ENCODE measurements at regions not wholly inside any gene's neighbourhood (a gene's known extent, or its start where the extent isn't known, plus 50 kb on each side); places are given as distances from the start of the nearest gene placed in this dataset.
"Not testable (repeated sequence)": the region's sequence is repeated elsewhere in the genome, so short reads cannot be mapped to it uniquely, and the experiment has no call there.

DNA sequence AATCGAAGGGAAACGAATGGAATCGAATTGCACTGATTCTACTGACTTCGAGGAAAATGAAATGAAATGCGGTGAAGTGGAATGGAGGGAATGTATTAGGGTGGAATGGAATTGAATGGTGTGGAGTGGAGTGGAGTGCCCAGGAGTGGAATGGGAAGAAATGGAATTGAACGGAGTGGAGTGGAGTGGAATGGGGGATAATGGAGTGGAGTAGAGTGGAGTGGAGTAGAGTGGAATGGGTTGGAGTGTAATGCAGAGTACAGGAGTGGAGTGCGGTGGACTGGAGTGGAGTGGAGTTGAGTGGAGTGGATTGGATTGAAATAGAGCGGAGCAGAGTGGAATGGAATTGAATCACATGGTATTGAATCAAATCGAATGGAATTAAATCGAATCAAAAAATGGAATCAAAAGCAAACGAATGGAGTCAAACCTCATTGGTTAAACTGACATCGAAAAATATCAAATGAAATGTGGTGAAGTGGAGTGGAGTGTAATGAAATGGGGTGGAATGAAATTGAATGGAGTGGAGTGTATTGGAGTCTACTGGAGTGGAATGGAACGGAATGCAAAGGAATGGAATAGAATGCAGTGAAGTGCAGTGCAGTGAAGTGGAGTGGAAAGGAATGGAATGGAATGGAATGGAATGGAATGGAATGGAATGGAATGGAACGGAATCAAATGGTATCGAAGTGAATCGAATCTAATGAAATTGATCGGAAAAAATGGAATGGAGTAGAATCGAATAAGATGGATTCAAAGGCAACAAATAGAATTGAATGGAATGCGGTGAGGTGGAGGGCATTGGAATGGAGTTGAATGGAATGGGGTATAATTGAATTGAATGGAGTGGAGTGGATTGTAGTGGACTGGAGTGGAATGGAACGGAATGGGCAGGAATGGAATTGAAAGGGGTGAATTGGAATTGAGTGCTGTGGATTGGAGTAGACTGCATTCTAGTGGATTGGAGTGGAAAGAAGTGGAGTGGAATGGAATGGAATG, 1049.3 kb downstream of the CDY1 start:
- H2BK120ac ChIP-seq (replicated peaks; ENCODE audit: low read depth, low read length); H2BK20ac ChIP-seq (ENCODE audit: low read length); H2AK5ac ChIP-seq (ENCODE audit: low read depth, low read length); H3K27me3 ChIP-seq (replicated peaks in 1 of 4; ENCODE audit: control insufficient read depth in 3 of 4, extremely low read depth in 1 of 4, insufficient read depth in 3 of 4, low read length in 3 of 4); FAIRE-seq; POLR2A ChIA-PET (ENCODE audit: partially characterized antibody); H3K4me2 ChIP-seq (ENCODE audit: insufficient read depth in 1 of 2, low read depth in 2 of 2, low read length in 2 of 2); H4K91ac ChIP-seq (replicated peaks; ENCODE audit: insufficient read length, low read length); H2BK5ac ChIP-seq (ENCODE audit: low read depth, low read length); H3K9ac ChIP-seq (replicated peaks in 1 of 4; ENCODE audit: extremely low read depth in 1 of 4, low read depth in 3 of 4, low read length in 3 of 4); H2AFZ ChIP-seq (ENCODE audit: low read length); H4K20me1 ChIP-seq (replicated peaks in 1 of 2; ENCODE audit: control insufficient read depth in 1 of 2, insufficient read depth in 2 of 2, low read length in 2 of 2); CTCF ChIA-PET (ENCODE audit: partially characterized antibody); H3K18ac ChIP-seq (ENCODE audit: extremely low read depth, low read length); H3K79me1 ChIP-seq (ENCODE audit: low read depth, low read length); H3K4ac ChIP-seq (replicated peaks; ENCODE audit: insufficient read length, low read depth, low read length); H4K5ac ChIP-seq (ENCODE audit: insufficient read length, low read depth, low read length); H3K14ac ChIP-seq (ENCODE audit: insufficient read length); H4K8ac ChIP-seq (ENCODE audit: extremely low read depth, insufficient read depth, low read length); H3K79me2 ChIP-seq (ENCODE audit: control insufficient read depth in 1 of 2, insufficient read depth in 2 of 2, low read length in 2 of 2); H3K27ac ChIP-seq (ENCODE audit: low read depth, low read length); H2BK12ac ChIP-seq (ENCODE audit: low read depth, low read length); H3K4me1 ChIP-seq (replicated peaks in 1 of 4; ENCODE audit: control insufficient read depth in 3 of 4, insufficient read depth in 4 of 4, low read length in 3 of 4); H3K23ac ChIP-seq (ENCODE audit: insufficient read length); H2BK15ac ChIP-seq (ENCODE audit: low read length); H3K36me3 ChIP-seq (ENCODE audit: control insufficient read depth in 2 of 4, insufficient read depth in 4 of 4, low read length in 3 of 4): not testable (repeated sequence)
- H3K23me2 ChIP-seq (ENCODE audit: low read depth, low read length): peaks cover 21% of the 10 kb centered on the region
- H3K56ac ChIP-seq (replicated peaks; ENCODE audit: insufficient read length, low read depth, low read length): peak overlapping the region; percentile 2
- H3K9me3 ChIP-seq (ENCODE audit: insufficient read depth in 2 of 2, low read depth in 1 of 2, low read length in 1 of 2): peaks cover 18 to 27% of the 10 kb centered on the region in 2 experiments
- WGBS, 2 experiments (ENCODE audit: extremely low coverage in 1 of 2, insufficient coverage in 1 of 2, insufficient read length in 1 of 2, insufficient replicate concordance in 2 of 2, low coverage in 1 of 2, low lambda C conversion rate in 2 of 2, missing lambda C conversion rate in 1 of 2): 88 to 100% methylated on average over 15 to 20 of the region's 20 CpGs
- H3K4me3 ChIP-seq (ENCODE audit: extremely low read depth in 1 of 4, insufficient read depth in 2 of 4, low read depth in 3 of 4, low read length in 4 of 4): peak overlapping the region in 1 of 4 experiments; percentile 6; a peak in 2 of 8 replicates
- DNase-seq (ENCODE audit: low read depth in 1 of 2, low spot score in 2 of 2): peak; percentile 17 to 56

Measured in H1 (cell line).